Kidney epithelial cell (primary cell): ENCODE measurements at regions not wholly inside any gene's neighbourhood (a gene's known extent, or its start where the extent isn't known, plus 50 kb on each side); places are given as distances from the start of the nearest gene placed in this dataset.

ENCODE experiments used
- DNase-seq: peaks from one replicate; pipeline ENCODE4 v3.0.0-alpha.2; 2010; ENCODE audit warnings: low read depth
- H3K27me3 ChIP-seq: 2 replicates; pipeline ENCODE4 v1.6.0; 2011; ENCODE audit warnings: low read length; ENCODE audit not compliant: control insufficient read depth, insufficient read depth
- H3K36me3 ChIP-seq: 2 replicates; pipeline ENCODE4 v1.5.1; 2011; ENCODE audit warnings: low read length; ENCODE audit not compliant: control insufficient read depth, insufficient read depth
- H3K4me3 ChIP-seq: 2 replicates; pipeline ENCODE4 v1.5.1; 2011; ENCODE audit warnings: low read depth, mild to moderate bottlenecking, control low read depth, low read length
- TF ChIP-seq, protein P1 (sequence below): IDR thresholded peaks from 2 replicates; pipeline ENCODE4 v1.5.1; 2011; ENCODE audit warnings: mild to moderate bottlenecking, moderate library complexity, low read length, control low read depth, inconsistent platforms; ENCODE audit not compliant: insufficient read depth, poor library complexity, severe bottlenecking

DNA sequence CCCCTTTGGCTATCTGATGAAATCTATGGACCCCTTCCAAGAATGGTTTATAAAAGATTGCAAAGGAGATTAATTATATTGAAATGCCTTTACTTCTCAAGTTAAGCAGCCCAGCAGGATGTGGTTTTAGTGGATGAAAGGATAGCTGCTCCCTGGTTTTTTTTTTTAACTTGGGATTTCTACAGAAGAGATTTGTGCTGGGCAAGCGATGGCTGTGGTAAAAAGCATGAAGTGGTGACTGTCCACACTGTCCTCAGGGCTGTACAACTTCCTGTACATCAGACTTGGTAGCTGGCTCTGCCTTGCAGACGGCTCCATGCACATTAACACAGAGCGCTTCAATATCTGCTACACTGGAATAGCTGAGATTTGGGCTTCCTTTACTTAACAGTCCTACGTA, 321.7 kb downstream of the DHX15 start:
- no peak overlapping the region for H3K4me3 ChIP-seq
- TF ChIP-seq, protein P1, sequence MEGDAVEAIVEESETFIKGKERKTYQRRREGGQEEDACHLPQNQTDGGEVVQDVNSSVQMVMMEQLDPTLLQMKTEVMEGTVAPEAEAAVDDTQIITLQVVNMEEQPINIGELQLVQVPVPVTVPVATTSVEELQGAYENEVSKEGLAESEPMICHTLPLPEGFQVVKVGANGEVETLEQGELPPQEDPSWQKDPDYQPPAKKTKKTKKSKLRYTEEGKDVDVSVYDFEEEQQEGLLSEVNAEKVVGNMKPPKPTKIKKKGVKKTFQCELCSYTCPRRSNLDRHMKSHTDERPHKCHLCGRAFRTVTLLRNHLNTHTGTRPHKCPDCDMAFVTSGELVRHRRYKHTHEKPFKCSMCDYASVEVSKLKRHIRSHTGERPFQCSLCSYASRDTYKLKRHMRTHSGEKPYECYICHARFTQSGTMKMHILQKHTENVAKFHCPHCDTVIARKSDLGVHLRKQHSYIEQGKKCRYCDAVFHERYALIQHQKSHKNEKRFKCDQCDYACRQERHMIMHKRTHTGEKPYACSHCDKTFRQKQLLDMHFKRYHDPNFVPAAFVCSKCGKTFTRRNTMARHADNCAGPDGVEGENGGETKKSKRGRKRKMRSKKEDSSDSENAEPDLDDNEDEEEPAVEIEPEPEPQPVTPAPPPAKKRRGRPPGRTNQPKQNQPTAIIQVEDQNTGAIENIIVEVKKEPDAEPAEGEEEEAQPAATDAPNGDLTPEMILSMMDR: no peak
- H3K27me3 ChIP-seq: no peaks in the 10 kb centered on the region
- no peaks in the 10 kb centered on the region for H3K36me3 ChIP-seq
- DNase-seq: no peak

DNA sequence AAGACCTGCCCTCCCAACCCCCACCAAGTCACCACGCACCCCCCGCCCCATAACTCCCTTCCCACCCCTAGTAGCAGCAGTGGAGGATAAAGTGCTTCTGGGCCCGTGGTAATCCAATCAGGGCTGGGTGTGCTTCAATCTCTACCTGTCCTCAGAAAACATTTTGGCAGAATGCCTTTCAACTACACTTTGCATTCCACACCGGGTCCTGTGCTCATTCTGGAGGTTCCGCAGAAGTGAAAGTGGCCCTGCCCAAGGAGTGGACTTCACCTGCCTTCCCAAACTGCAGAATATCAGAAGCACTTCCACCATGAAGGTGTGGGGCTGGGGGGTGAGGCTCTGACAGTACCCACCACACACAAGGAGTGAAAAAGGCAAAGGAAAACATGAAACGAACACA, 322.3 kb downstream of the DHX15 start:
- TF ChIP-seq, protein P1: no peak
- Histone ChIP-seq H3K36me3 (no peaks in the 10 kb centered on the region), H3K4me3 (no peak overlapping the region), H3K27me3 (no peaks in the 10 kb centered on the region)
- no peak for DNase-seq

- no peaks in the 10 kb centered on the region for H3K27me3 ChIP-seq
- H3K4me3 ChIP-seq: no peak overlapping the region
- DNase-seq: no peak
- no peaks in the 10 kb centered on the region for H3K36me3 ChIP-seq
- TF ChIP-seq, protein P1: no peak
Measured at GRCh38 chr4:24260923-24261564, 323.3 kb downstream of the DHX15 start.

DNA sequence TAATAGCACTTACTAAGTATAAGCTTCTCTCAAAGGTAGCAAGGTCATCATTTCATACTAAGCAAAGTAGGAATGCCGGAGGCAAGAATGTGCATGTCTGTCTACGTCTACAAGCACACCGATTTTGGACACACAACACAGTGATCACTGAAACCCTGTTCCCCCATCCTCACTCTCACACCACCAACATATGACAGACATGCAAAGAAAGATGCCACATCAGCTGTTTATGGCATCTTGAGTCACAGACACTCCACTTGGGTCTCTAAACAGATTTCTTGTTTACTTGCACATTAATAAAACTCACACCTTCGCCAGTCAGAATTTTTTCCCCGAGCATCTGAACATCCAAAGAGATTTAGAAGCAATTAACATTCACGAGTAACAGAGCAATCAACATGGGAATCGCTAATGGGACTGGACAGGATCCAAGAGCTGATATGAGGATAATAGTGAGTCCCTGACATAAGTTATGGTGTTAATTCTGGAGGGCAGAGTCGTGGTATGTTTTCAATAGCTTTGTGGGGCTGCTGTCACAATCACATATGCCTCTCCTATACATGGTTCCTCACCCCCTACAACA, 324.1 kb downstream of the DHX15 start:
- Histone ChIP-seq H3K4me3 (no peak overlapping the region), H3K27me3 (no peaks in the 10 kb centered on the region)
- TF ChIP-seq, protein P1: no peak

GRCh38 chr4:24256547-24256946, 327.8 kb downstream of the DHX15 start:
- Histone ChIP-seq H3K27me3 (no peaks in the 10 kb centered on the region), H3K4me3 (no peak overlapping the region), H3K36me3 (no peaks in the 10 kb centered on the region)
- TF ChIP-seq, protein P1: no peak
- DNase-seq: no peak

More for the DNA sequence above, 324.1 kb downstream of the DHX15 start:
- no peak for DNase-seq
- H3K36me3 ChIP-seq: no peaks in the 10 kb centered on the region

GRCh38 chr4:24256066-24256465, 328.3 kb downstream of the DHX15 start:
- no peaks in the 10 kb centered on the region for H3K27me3 ChIP-seq
- DNase-seq: no peak
- no peaks in the 10 kb centered on the region for H3K36me3 ChIP-seq
- TF ChIP-seq, protein P1: no peak
- H3K4me3 ChIP-seq: no peak overlapping the region
